GM12872 (cell line): ENCODE measurements at regions not wholly inside any gene's neighbourhood (a gene's known extent, or its start where the extent isn't known, plus 50 kb on each side); places are given as distances from the start of the nearest gene placed in this dataset.

ENCODE experiments used
- TF ChIP-seq, protein P1 (sequence below): IDR thresholded peaks from 3 replicates; pipeline ENCODE4 v1.5.1; 2011; ENCODE audit warnings: low read depth, mild to moderate bottlenecking, low read length, moderate library complexity; ENCODE audit not compliant: insufficient read depth

GRCh38 chr12:23133471-23133870 is 508.5 kb downstream of the ETNK1 start:
- TF ChIP-seq, protein P1, sequence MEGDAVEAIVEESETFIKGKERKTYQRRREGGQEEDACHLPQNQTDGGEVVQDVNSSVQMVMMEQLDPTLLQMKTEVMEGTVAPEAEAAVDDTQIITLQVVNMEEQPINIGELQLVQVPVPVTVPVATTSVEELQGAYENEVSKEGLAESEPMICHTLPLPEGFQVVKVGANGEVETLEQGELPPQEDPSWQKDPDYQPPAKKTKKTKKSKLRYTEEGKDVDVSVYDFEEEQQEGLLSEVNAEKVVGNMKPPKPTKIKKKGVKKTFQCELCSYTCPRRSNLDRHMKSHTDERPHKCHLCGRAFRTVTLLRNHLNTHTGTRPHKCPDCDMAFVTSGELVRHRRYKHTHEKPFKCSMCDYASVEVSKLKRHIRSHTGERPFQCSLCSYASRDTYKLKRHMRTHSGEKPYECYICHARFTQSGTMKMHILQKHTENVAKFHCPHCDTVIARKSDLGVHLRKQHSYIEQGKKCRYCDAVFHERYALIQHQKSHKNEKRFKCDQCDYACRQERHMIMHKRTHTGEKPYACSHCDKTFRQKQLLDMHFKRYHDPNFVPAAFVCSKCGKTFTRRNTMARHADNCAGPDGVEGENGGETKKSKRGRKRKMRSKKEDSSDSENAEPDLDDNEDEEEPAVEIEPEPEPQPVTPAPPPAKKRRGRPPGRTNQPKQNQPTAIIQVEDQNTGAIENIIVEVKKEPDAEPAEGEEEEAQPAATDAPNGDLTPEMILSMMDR = no peak

DNA sequence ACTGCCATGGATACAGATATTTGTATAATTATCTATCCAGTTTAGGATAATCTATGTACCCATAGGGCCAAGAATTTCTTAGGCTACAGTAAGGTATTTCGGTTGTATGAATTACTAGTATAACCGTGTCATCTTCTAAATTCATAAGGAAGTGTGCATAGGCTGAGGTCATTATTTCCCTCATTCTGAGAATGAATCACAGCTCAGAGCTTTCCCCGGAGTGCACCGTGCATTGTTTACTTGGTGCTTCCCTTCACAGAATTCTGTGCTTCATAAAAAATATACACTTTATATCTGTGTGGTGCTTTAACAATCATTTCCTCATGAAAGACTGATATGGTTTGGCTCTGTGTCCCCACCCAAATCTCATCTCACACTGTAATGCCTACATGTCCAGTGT is 514.1 kb downstream of the ETNK1 start:
- TF ChIP-seq, protein P1 = no peak

- TF ChIP-seq, protein P1 = no peak
Measured at GRCh38 chr12:23140710-23141109, 515.7 kb downstream of the ETNK1 start.

DNA sequence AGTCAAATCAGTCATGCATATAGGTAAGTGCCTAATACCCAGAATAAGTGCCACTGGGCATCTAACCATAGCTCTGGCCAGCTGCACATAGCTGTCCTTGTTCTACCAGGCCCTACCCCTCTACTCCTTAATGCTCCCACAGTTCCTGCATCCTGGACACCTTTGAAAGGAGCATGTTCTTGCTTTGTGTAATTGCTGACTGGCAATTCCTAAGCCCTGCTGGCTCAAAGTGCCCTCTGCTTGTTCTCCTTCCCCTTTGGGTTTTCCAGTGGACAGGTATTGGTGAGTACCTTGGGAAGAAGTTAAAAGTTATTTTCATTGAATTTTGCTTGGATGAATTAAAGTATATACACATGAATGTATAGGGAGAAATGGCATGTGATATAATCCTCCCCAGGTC is 516.4 kb downstream of the ETNK1 start:
- TF ChIP-seq, protein P1 = no peak

- TF ChIP-seq, protein P1 = no peak
Measured at GRCh38 chr12:23168459-23168858, 543.5 kb downstream of the ETNK1 start.

DNA sequence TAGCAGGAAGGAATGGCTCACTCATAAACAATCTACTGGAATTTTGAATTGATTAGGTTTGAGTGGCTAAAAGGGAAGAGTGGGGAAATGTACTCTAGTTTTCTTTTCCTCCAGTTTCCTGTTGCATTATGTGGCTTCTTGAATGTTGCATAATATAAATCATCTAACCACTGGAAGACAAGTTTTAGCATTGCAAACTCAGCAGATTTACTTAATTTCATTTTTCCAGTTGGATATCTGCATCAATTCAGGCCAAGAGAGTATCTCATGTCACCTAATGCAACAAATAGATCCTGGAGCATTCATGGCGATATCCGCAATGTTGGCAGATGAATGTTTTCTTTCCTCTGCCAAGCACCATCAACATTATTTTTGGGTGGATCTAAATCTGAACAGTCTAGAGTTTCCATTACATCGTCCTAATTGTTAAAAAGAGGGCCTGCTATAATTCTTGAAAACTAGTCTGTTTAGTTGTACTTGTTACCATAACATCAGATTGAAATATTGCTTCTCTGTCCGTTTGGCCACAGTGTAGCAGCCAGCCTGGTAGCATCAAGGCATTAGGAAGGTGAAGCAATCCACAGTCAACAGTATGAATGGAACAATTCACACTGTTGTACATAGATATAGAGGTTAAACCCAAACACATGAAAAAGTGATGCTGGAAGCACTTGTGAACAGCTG is 544.2 kb downstream of the ETNK1 start:
- TF ChIP-seq, protein P1 = no peak

GRCh38 chr12:23169696-23170013 is 544.7 kb downstream of the ETNK1 start:
- TF ChIP-seq, protein P1 = no peak
